ENCODE measurements at regions not wholly inside any gene's neighbourhood (a gene's known extent, or its start where the extent isn't known, plus 50 kb on each side); places are given as distances from the start of the nearest gene placed in this dataset.

DNA sequence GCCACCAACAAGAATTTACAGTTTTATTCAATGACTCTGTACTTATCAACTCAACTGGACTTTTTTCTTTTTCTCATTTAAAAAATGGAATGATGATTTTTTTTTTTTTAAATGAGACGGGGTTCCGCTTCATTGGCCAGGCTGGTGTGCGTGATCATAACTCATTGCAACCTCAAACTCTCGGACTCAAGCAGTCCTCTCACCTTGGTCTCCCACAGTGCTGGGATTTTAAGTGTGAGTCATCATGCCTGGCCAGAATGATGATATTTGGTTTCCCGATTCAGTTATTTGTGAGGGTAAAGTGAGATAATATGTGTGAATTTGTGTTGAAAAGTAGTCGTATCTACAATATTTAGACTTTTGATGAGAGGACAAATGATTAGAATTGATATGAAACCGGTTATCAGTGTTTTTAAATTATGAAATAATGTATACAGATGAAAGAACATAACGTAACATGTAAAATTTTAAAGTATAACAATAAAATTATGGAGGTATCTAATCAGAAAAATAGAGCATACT lies 66.0 kb upstream of the UNC5C start:
- no peaks in the 10 kb centered on the region for H3K9me3 ChIP-seq (ENCODE audit: control insufficient read depth in 1 of 2, insufficient read depth in 1 of 2, low read depth in 1 of 2, low read length in 2 of 2)
- H3K27ac ChIP-seq (ENCODE audit: low read depth, low read length) = no peak overlapping the region
- ATAC-seq (no peak), DNase-seq (ENCODE audit: low read depth, low spot score) (no peak)
- ChIA-PET RAD21 (ENCODE audit: low non-redundant PET in 1 of 2, low total read pairs in 2 of 2, uncharacterized antibody in 2 of 2, unreplicated experiment in 2 of 2) (no interaction called here), POLR2A (no interaction called here), CTCF (no interaction called here)
- TF ChIP-seq RAD21 (IDR thresholded peaks at IDR 0.05; ENCODE audit: low read depth) = no peak
- TF ChIP-seq ZNF274 (IDR thresholded peaks at IDR 0.05; ENCODE audit: low read depth, low read length) = no peak
- TF ChIP-seq SP1 (IDR thresholded peaks at IDR 0.05; ENCODE audit: low read depth) = no peak
- no peak for TF ChIP-seq FOSL1 (IDR thresholded peaks at IDR 0.05; ENCODE audit: low read depth)
- no peak for TF ChIP-seq SIN3A (IDR thresholded peaks at IDR 0.05; ENCODE audit: low read depth)
- TF ChIP-seq YY1 (IDR thresholded peaks at IDR 0.05; ENCODE audit: extremely low read depth, insufficient replicate concordance, low read depth, low read length) = no peak
- no peak for TF ChIP-seq SRF (IDR thresholded peaks at IDR 0.05; ENCODE audit: low read depth)
- no peak for TF ChIP-seq CEBPB (IDR thresholded peaks at IDR 0.05; ENCODE audit: low read depth)
- no peak for TF ChIP-seq ZBTB33 (IDR thresholded peaks at IDR 0.05; ENCODE audit: extremely low read depth, insufficient replicate concordance, low read length)
- TF ChIP-seq POLR2AphosphoS5 (IDR thresholded peaks at IDR 0.05; ENCODE audit: low read depth, low read length) = no peak
- no peak for TF ChIP-seq ELF1 (IDR thresholded peaks at IDR 0.05; ENCODE audit: borderline replicate concordance, low read depth)
- no peak for TF ChIP-seq ZFX (IDR thresholded peaks at IDR 0.05)
- TF ChIP-seq EZH2phosphoT487 (IDR thresholded peaks at IDR 0.05; ENCODE audit: borderline replicate concordance) = no peak
- TF ChIP-seq, protein P1, sequence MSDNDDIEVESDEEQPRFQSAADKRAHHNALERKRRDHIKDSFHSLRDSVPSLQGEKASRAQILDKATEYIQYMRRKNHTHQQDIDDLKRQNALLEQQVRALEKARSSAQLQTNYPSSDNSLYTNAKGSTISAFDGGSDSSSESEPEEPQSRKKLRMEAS (IDR thresholded peaks at IDR 0.05) = no peak
- intact Hi-C loops (cut with micrococcal nuclease) = no loop called here
- H3K4me1 ChIP-seq (ENCODE audit: control insufficient read depth in 1 of 2, insufficient read depth in 2 of 2, low read length in 2 of 2) = no peaks in the 10 kb centered on the region
- no peak overlapping the region for H3K4me3 ChIP-seq (replicated peaks in 1 of 2; ENCODE audit: low read depth in 1 of 2, low read length in 2 of 2)
- H3K9me2 ChIP-seq (ENCODE audit: insufficient read depth) = 0 out of 2 replicates have a peak, but pooled peaks cover 3% of the 10 kb centered on the region
- no peak overlapping the region for H3K9ac ChIP-seq (ENCODE audit: low read length)
- no peaks in the 10 kb centered on the region for H3K36me3 ChIP-seq (ENCODE audit: control insufficient read depth in 1 of 2, insufficient read depth in 2 of 2, low read length in 2 of 2)
- no peaks in the 10 kb centered on the region for H3K79me2 ChIP-seq (ENCODE audit: insufficient read depth, low read length)
- H3K27me3 ChIP-seq (ENCODE audit: insufficient read depth, low read length) = no peaks in the 10 kb centered on the region
- H3K4me2 ChIP-seq (ENCODE audit: low read length) = no peak overlapping the region
- no peaks in the 10 kb centered on the region for H4K20me1 ChIP-seq (ENCODE audit: insufficient read depth)
- H2AFZ ChIP-seq (ENCODE audit: low read depth, low read length, poor library complexity, severe bottlenecking) = no peak overlapping the region
- BruUV-seq (replicated peaks) = no TSS peak
